Middle frontal gyrus (tissue), 1 donor: ENCODE measurements at regions not wholly inside any gene's neighbourhood (a gene's known extent, or its start where the extent isn't known, plus 50 kb on each side); places are given as distances from the start of the nearest gene placed in this dataset.
"Not testable (repeated sequence)": the region's sequence is repeated elsewhere in the genome, so short reads cannot be mapped to it uniquely, and the experiment has no call there.

ENCODE experiments used
- DNase-seq: peaks from one replicate; pipeline ENCODE4 v3.0.0-alpha.2; 2015; ENCODE audit warnings: low spot score; ENCODE audit errors: extremely low spot score

GRCh38 chr9:92242260-92243136, 51.0 kb downstream of the IARS1 start:
- no peak for DNase-seq

GRCh38 chr9:92236915-92237314, 56.6 kb downstream of the IARS1 start:
- DNase-seq: no peak

GRCh38 chr9:92236465-92236864, 57.0 kb downstream of the IARS1 start:
- DNase-seq: no peak

GRCh38 chr9:92234514-92234913, 59.0 kb downstream of the IARS1 start:
- no peak for DNase-seq

- no peak for DNase-seq
These were observed 61.3 kb downstream of the IARS1 start for GRCh38 chr9:92232190-92232589.

DNA sequence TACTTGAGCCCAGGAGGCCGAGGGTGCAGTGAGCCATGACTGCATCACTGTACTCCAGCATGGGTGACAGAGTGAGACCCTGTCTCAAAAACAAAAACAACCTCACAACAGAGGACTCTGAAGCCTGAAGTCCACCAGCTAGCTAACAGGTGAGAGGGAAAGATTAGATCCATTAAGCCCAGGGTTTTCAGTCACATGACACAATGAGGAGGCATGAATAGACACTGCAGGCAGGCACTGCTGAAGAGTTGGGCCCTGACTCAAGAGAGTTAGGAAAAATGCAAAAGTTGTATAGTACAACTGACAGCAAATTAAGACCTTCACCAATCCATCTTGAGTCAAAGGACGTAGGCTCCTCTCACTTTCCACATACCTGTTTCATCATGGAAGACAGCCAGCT, 64.9 kb downstream of the IARS1 start:
- no peak for DNase-seq

DNA sequence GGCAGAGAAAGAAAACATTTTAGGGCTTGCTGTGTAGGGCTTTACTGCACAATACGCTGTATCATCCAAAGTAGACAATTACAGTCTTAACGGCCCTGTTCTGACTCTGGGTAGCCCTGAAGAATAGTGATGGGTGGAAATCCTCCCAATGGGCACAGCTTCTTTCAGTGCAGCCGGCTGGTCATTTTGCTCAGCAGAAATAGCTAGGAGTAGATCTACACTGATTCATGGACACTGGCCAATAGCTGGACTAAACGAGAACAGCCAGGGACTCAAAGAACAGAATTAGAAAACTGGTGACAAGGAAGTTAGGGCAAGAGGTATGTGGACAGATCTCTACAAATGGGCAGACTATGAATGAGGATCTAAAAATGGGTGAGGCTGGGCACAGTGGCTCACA, 69.3 kb downstream of the IARS1 start:
- no peak for DNase-seq

- no peak for DNase-seq
These were observed 69.7 kb downstream of the IARS1 start for GRCh38 chr9:92223758-92224157.

GRCh38 chr9:92208693-92209524, 84.6 kb downstream of the IARS1 start:
- no peak for DNase-seq

GRCh38 chr9:92206488-92206887, 87.0 kb downstream of the IARS1 start:
- DNase-seq: no peak

DNA sequence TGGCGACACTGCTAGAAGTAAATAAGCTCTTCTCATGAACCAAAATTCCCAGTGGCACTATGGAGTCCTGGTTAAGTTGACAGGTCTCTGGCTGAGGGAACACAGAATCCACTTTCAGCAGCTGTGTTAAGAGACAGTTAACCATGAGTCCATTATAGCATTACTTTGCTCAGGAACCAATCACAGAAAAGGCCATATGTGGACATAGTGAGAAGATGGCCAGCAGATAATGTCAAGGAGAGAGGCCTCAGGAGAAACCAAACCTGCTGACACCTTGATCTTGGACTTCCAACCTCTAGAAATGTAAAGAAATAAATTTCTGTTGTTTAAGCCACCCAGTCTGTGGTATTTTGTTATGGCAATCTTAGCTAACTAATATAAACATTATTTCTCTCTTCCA, 88.7 kb upstream of the SPTLC1 start:
- not testable (repeated sequence) for DNase-seq

- not testable (repeated sequence) for DNase-seq
These were observed 83.0 kb upstream of the SPTLC1 start for GRCh38 chr9:92198237-92198636.

GRCh38 chr9:92196909-92197308, 81.7 kb upstream of the SPTLC1 start:
- DNase-seq: no peak

- no peak for DNase-seq
These were observed 81.2 kb upstream of the SPTLC1 start for GRCh38 chr9:92196400-92196799.

- no peak for DNase-seq
These were observed 76.6 kb upstream of the SPTLC1 start for GRCh38 chr9:92191801-92192200.

GRCh38 chr9:92190536-92190790, 75.2 kb upstream of the SPTLC1 start:
- no peak for DNase-seq

DNA sequence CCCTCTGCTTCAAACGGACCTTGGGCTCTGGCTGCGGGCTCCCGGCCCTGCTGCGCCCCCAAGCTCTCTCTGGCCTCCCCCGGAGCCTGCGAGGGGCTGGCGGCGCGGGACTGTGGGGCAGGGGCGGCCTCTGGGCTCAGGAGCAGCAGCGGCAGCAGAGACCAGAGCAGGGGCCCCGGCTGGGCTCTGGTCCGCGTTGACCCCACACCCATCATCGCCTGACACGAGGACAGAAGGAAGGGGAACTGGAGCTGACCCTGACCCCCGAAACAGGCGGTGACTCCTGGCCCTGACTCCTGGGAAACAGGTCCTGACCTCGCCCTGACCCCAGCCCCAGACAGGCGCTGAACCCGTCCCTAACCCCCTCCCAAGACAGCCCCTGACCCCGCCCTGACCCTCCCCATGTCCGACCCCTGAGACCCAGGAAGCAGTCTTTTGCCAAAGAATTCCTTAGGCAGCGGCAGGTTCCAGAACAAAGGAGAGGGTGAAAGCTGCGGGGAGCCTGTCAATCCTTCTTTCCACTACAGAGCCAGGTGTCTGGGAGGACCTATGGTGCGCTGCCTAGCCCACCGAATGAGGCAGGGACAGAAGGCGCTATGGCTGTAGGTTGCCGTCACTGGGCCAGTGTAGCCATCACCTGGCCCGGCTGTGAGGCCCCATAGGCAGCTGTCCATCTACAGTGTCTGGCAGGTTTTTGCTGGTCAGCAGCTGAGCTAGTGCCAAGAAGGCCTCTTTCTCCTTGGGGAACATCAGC, 74.7 kb upstream of the SPTLC1 start:
- no peak for DNase-seq

DNA sequence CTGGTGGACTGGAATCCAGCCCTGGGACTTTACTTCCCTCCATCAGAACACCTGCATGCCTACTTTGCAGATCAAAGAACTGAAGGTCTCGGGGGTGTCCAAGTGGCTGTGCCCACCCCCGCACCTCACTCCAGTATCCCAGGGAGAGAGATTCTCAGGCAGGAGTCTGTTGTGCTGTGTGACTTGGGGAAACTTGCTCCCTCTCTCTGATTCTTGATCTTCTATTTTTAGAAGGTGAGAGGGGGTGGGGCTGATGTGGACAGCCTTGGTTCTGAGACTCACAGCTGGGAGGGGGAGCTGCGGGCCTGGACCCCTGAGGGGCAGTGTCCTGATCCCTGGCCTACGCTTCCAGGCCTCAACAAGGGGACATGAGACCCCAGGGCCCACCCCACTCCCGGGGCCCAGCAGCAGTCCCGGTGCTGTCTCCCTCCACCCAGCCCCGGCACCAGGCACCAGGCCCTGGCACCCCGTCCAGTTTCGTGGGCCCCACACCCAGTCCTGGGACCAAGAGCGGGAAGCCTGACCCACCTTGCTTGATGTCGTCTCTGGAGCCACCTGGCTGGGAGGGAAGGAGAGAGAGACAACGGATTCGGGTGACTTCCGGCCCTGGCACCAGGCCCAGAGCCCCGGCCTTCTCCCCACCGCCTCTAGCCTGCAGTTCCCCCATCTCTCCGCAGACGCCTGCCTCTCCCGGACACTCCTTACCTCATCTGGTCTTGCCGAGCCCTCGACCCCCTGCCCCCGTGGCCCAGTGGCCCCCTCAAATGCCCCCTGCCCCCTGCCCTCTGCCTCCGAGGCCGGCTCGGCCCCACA, 74.0 kb upstream of the SPTLC1 start:
- DNase-seq: no peak

- DNase-seq: no peak
These were observed 72.9 kb upstream of the SPTLC1 start for GRCh38 chr9:92187989-92188714.

DNA sequence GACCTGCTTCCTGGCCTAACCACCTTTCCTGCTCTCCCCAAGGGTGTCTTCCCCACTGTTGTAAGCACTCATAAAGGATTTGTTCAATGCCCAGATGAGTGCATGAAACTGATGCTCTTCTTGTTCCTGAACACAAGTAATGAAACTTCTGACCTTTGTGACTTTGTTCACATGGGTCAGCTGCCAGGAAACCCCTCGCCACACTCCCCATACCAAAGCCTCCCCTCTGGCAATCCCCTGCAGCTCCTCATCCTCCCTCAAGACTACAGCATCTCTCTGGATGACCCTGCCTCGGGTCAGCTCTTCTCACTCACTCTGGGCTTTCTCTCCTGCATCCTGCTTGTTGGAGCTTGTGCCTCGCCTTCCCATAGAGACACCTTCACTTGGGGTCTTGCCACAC, 72.2 kb upstream of the SPTLC1 start:
- DNase-seq: no peak

- no peak for DNase-seq
These were observed 71.4 kb upstream of the SPTLC1 start for GRCh38 chr9:92186631-92187030.
